GM23338 (cell line): ENCODE measurements at regions not wholly inside any gene's neighbourhood (a gene's known extent, or its start where the extent isn't known, plus 50 kb on each side); places are given as distances from the start of the nearest gene placed in this dataset.

ENCODE experiments used
- CTCF ChIP-seq, 2 experiments: fragments of 200-600 bp in 1 of 2; sonication (generic) in 1 of 2; conservative IDR thresholded peaks; 2 replicates each; pipeline versions ENCODE4 v1.5.1 to v1.6.1; 2016 to 2017; ENCODE audit warnings: antibody characterized with exemption in 2 of 2, low read depth in 2 of 2, mild to moderate bottlenecking in 2 of 2, moderate library complexity in 1 of 2
- EZH2 ChIP-seq: fragments of 200-600 bp; sonication (generic); IDR thresholded peaks from one replicate; pipeline ENCODE4 v1.8.0; 2017; ENCODE audit warnings: antibody characterized with exemption, mild to moderate bottlenecking, low read depth; ENCODE audit not compliant: unreplicated experiment
- JUNB ChIP-seq: IDR thresholded peaks from one replicate; pipeline ENCODE4 v1.6.1; 2016; ENCODE audit warnings: antibody characterized with exemption; ENCODE audit not compliant: unreplicated experiment
- POLR2AphosphoS5 ChIP-seq: IDR thresholded peaks from 2 replicates; pipeline ENCODE4 v1.6.1; 2016; ENCODE audit warnings: antibody characterized with exemption, low read depth
- REST ChIP-seq: IDR thresholded peaks from one replicate; pipeline ENCODE4 v1.6.1; 2018; ENCODE audit warnings: antibody characterized with exemption; ENCODE audit not compliant: unreplicated experiment
- ZNF114 ChIP-seq: fragments of 250-450 bp; sonication (Bioruptor Pico); IDR thresholded peaks from 2 replicates; pipeline ENCODE4 v1.5.0; 2020; ENCODE audit warnings: mild to moderate bottlenecking, moderate library complexity

- TF ChIP-seq EZH2 (no peak), CTCF (conservative IDR thresholded peaks at IDR 0.05; ENCODE audit: low read depth in 2 of 2) (no peak), REST (no peak), POLR2AphosphoS5 (no peak), JUNB (no peak), ZNF114 (no peak)
Observed at GRCh38 chr1:213345621-213346020, 294.6 kb downstream of the RPS6KC1 start.
